ENCODE measurements at regions not wholly inside any gene's neighbourhood (a gene's known extent, or its start where the extent isn't known, plus 50 kb on each side); places are given as distances from the start of the nearest gene placed in this dataset.

DNA sequence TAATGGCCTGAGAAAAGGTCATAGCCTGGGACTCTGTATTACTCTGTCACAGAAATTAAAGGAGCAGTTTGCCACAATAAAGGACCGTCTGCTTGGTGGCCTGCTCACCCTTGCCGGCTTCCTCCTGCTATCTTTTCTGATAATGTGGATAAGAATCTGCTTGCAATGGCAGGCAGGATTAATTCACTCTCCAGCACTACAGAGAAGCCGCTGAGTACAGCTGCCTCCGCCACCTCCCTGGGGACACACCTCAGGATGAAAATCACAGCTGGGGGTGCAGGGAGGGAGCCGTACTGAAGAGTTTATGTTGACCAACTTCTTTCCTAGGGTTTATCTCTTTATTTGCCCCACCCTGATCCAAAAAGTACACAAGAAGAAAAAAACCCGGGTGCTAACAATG lies 245.9 kb upstream of the RPL38 start:
- DNase-seq: no peak

DNA sequence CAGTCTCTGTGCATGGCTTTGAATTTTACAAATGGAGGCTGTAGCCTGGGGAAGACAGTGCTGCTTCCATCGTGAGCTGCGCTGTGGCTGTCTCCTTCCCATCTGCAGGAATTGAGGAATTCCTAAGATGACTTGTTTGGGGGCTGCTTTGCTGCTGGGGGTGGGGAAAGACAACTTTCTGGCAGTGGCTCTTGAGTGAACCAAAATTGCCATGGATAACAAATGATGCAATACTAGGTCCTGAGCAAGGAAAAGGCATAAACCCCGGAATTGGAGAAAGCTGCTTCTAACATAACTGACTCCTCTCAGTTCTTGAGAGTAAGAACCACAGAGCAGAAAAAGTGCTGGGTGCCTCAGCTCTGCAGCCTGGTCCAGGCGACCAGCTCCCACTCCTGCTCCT lies 245.0 kb upstream of the RPL38 start:
- DNase-seq: no peak

DNA sequence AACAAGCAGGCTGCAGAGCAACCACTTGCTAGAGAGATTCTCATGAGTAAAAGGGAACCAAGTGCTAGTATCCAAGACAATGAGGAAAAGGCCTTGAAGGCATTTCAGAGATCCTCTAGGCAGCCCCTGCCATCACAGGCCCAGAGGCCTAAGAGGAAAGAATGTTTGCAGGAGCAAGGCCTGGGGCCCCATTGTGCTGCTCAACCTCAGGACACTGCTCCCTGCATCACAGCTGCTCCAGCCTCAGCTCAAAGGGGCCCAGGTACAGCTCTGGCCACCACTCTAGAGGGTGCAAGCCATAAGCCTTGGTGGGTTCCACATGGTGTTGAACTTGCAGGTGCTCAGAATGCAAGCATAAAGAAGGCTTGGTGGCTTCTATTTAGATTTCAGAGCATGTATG lies 243.0 kb upstream of the RPL38 start:
- DNase-seq: no peak

DNA sequence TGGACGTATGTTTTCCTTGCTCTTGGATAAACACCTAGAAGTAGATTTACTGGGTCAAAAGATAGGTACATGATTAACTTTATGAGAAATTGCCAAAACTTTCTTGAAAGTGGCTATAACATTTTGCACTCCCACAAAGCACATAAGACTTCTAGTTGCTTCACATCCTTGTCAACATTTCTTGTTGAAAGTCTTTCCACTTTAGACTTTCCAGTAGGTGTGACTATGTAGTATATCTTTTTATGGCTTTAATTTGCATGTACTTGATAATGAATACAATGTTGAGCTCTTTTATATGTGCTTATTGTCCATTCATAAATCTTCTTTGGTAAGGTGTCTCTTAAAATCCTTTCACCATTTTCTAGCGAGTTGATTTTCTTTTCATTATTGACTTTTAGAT lies 241.2 kb upstream of the RPL38 start:
- DNase-seq: no peak

DNA sequence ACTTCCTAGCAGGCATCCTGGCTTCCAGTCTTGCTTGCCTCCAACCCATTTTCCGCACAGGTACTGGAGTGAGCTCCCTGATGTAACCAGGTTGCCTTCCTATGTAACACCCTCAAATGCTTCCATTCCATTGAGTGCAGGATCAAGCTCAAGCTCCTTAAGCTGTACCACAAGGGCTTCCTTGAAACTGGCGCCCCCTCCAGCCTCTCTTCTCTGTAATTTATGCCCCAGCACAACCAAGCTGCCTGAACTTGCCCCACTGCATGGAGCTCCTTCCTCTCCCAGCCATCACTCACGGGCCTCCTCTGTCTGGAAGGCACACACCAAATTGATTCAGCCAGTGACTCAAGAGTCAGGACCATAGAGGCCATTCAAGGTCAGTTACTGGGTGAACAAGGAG lies 234.8 kb upstream of the RPL38 start:
- DNase-seq: no peak

DNA sequence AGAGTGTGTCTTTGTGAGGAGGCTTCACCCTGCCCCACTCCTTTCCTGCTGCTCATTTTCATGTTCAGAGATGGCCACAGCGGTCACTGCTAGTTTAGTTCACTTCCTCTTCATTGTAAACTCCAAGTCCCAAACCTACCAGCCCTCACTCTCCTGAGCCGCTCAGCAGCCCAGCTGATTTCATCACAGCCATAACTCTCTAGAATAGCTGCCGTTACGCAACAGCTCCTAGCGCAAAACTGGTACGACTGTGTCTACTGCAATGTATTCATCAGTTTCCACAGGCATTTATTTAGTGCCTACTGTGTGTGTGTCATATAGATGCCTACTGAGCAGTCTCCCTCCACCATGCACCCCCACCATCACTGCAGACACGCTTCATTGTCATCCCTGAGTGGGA lies 233.5 kb upstream of the RPL38 start:
- no peak for DNase-seq

DNA sequence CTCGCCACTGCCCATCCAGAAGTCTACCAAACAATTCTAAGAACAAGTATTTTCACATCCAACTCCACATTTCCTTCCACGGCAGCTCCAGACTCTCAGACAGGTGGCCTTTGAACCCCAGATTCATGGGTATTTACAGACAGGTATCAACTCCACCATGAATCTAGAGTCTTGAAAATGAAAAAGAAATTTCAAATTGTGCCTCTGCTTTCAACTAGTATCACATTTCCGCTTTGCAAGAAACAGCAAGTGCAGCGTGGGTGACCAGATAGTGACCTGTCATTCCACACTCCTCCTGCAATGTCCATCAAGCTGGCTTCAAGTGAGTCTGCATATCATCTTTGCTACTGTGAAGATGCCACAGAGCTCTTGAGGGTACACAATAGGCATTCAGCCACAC lies 232.4 kb upstream of the RPL38 start:
- no peak for DNase-seq

DNA sequence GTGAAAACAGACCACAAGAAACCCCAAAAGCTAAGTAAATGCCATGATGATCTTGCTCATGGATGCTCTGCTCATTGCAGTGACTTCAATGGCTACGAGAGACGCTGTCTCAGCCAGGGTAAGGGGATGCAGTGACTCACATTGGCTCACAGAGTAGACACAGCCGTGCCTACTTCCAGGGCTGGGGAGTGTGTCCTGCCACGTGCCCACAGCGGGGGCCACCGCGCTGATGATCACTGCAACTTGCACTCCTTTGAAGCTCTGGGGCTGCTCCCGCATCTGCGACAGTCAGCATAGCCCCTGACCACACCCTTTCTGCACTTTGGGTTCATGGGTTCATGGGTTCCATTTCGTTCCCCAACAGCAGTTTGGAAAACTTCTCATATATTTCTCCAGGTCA lies 231.4 kb upstream of the RPL38 start:
- no peak for DNase-seq

DNA sequence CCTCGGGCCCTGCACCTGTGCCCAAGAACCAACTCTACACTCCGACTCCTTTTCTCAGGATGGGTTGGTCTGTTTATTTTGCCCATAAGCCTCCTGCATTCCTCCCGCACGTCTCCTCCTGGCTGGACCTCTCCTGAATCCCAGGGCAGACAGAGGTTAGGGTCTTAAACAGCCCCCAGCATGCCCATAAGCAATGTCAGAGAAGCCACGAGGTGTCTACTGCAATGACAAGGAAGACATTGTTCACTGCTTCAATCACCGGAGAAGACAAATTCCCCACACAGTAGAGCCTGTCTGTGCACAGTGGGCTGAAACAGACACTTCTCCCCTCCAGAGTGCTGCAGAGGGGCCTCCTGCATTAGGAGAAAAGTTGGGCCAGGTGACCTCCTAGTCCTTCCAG lies 230.6 kb upstream of the RPL38 start:
- DNase-seq: no peak

DNA sequence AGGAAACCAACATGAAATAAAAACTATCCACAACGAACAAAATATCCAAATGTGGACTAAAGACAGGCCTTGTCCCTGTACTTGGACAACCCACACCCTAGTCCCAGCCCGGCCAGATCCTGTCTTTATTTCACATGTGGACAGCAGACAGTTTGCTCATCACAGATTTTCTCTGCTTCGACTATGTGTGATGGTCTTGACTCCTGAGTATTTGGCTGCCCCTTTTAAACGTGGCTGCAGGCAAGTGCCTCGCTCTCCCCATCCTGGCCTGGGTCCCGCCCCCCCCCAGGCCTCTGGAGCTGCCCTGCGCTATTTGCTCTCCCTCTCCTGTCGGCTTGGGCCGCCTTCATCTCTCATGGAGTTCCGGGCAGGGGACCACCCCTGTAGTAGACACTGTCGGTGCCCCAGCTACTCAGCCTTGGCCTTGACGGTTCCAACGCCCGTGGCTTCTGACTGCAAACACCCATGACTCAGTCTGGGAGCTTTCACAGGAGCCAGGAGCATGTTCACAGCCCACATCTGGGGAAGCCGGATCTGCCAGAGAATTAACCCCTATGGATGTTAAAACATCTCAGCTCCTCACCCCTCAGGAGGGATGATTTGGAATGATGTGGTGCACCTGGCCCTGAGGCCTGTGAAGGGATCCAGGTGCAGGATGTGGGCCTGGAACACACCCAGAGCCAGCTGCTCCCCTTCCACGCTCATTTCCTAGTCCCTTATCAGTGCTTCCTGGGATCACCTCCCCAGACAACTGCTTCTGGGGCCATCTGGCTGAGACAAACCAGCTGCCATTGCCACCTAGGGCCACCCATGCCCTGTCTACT lies 229.7 kb upstream of the RPL38 start:
- no peak for DNase-seq

DNA sequence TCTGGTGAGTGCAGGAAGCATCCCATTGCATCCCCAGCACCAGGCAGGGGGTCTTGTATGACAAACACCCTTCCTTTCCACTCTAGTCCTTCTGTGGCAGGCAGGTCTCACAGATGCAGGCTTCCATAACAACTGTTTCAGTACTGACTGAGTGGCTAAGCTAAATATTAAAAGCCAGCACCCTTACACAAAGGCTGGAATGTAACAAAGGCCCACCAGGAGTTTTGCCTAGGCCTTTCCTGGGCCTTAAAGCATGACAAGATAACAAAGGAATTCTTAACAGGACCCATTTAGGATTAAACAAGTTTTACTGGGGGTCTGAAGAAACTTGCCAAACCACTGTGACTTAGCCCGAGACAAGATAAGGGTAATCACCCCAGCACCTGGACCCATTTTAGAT lies 228.9 kb upstream of the RPL38 start:
- no peak for DNase-seq

DNA sequence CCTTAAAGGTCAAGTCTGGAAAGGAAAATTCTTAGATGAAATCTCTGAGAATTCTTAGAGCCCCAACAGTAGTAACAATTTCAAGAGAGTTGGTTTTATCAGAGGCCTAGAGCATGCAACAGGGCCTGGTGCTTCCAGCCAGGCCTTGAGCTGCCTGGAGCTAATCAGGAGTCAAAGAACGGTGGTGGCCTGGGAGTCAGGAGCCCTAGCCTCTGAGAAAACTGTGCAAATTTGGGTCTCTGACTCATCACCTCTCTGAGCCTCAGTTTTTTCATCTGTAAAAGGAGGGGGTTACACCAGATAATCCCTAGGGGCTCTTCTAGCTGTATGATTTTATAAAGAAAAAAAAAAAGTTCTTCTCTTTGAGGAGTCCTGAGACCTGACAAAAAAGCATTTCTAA lies 227.3 kb upstream of the RPL38 start:
- DNase-seq: no peak

DNA sequence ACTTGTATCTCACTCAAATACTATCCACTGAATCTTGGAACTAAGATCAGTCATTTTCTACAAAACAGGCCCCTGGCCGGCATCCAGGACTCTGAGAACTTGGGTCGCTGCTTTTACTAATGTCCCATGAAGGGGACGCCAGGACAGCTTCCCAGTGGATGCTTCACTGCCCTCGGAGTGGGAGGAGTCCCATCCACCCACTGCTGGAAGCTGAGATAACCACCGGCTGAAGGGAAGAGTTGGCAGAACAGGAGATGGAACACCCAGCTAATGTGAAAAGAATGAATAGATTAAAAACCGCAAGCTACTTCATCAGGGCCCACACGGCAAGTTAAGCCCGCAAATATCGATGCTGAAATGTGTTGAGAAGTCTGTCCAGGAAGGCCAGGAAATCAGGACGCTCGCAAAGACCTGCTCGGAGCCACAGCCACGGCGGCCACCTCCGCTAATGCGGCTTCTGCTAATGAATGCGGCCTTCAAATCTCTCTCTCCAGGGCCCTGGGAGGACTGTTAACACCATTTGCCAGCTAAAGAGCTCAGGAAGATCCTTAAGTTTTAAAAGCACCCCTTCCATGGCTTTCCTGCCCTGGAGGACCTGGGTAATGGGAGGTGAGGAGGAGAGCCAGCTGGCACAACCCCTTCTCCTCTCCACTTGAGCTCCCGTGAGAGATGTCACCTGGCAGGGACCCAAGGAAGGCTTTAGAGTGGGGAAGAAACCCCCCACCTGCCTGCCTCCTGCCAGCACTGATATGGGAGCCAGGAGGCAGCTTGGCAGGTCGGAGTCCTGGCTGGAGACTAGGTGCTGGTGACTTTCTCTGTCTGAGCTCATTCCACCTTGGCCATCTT lies 226.6 kb upstream of the RPL38 start:
- DNase-seq: peak; percentile 83

DNA sequence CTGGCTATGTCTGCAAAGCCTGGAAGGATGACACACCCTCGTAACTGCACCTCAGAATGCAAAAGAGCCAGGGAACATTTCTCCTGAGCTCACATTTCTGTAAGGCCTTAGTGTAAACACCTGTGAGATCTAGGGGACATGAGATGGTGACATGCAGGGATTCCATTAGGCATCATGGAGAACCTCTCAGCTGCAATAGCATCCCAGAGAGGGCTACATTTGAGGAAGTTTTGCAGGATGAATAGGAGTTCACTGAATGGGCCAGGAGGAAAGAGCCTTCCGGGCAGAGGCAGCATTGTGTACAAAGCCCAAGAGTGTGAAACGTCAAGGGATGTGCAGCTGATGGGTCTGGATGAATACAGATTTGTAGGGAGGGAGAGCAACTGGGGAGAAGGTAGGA lies 223.0 kb upstream of the RPL38 start:
- no peak for DNase-seq

DNA sequence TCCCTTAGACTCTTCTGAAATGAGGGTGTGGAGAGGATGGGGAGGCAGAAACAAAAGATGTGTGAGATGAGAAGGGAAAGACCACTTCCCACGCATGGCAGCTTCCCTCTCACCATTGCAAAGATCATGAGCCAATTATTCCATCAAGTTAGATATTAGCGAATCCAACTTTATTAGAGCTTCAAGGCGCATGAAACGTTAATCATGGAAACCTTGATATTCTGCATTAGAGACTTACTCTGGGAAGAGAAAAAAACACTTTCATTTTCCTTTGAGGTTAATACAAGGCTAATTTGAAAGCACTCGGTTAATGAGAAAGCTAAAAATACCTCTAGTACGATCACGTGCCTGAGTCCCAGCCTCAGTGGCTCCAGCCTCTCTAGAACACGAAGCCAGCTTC lies 220.6 kb upstream of the RPL38 start:
- DNase-seq: no peak

DNA sequence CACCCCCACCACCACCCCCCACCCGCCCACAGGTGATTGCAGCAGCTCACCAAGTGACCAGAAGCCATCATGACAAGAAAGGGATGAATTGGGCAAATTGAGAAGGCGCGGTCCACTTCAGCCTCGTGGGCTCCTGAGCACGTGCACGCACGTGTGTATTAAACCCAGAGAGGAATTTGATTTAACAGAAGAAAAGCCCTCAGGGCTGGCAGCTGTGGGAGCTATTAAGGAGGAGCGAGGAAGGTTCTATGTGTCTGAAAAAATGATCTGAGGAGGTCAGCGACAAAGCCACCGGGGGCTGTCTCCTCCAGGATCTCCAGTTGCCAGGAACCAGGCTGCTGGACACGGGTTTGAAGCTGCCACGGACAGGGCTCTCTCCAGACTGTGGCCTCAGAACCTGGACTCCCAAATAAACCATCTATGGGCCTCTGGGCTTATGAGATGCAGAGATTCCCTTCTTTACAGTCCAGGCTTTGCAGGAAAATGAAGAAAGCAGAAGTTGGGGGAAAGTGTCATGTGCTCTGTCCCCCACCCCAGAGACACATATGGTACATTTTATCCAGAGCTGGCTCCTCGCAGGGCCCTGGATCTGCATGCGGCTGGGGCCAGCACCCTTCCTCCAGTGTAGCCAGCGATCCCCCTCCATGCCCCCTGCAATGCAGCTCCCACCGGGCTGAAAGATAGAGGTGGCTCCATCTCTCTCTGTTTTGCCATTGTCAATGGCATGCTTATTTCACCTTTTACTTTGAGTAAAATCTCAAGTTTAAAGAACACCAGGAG lies 219.7 kb upstream of the RPL38 start:
- DNase-seq: no peak

DNA sequence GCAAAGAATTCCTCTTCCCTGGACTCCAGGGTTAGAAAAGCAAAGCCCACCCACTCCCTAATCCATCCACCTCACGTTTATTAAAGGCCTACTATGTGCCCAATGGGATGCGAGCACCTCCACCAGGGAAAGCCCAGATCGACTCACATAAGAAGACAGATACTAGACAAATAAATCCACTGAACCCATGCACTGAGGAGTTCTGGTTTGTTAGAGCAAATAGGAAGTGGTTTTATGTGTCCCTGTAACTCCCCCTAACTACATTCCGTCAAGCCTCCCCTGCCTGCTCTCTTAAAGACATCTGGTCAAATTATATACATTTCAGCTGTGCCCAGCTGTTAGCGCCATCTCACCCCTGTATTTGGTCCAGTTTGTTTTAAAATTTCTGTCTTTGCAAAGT lies 218.5 kb upstream of the RPL38 start:
- DNase-seq: no peak

DNA sequence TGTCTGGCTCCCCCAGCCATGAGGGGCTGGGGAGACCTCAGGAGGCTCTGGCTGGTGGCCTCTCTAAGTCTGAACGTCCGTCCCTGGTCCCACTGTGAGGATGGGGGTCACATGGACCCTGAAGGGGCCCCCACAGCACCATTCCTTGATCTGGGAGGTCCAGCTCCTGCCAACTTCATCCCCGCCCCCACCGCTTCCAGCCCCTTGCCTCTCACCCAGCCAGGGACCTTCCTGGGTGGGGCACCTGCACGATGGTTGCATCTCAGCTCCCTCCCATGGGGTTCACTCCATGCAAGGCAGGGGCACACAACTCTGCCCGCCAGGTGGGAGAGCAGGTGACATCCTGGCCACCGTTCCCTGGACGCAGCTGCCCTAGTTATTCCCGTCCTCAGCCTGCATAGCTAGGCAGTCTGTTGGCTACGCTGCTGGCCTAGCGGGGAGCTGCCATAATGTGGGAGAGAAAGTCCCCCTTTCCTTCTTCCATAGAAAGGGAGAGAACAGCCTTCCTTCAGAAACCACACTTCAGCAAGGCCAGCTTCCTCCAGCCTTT lies 217.9 kb upstream of the RPL38 start:
- DNase-seq: no peak

DNA sequence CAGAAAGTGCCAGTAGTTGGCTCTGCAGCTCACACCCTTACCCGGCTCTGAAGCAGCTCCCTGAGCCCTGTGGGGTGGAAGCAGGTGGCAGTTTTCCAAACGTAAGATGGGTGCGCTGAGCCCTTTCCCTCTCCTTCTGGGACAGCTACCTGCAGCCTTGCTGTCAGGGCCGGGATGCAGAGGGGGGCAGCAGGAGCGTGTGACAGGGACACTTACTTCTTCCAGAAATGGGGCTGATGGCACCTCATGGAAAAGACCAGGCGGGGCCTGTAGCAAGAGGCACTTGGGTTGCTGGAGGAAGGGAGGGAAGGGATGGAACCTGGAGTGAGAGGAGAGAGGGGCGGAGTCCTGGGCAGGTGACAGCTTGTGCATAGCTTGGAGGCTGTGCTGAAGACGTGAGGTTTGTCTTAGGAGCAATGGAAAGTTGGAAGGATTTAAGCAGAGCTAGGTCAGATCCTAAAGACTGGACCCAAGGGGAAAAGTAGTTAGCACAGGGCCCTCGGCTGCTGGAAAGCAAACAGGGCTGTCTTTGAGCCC lies 216.8 kb upstream of the RPL38 start:
- DNase-seq: no peak

DNA sequence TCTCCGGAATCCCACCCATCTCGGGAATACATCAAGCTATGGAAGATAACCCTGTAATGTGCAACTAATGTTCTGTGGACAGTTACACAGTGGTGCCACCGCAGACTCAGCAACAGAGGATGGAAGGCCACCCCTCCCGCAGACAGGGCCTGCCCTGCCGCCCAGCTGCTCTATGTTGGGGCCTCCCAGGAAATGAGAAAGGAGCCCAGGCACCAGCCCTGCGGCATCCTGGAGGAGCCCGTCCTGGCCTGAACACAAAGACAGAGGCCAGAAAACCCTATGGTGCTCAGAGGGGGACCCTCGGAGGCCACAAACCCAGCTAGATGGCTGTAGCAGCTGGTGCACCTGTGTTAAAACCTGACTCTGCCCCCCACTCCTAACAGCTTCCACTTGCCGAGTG lies 216.1 kb upstream of the RPL38 start:
- DNase-seq: no peak

DNA sequence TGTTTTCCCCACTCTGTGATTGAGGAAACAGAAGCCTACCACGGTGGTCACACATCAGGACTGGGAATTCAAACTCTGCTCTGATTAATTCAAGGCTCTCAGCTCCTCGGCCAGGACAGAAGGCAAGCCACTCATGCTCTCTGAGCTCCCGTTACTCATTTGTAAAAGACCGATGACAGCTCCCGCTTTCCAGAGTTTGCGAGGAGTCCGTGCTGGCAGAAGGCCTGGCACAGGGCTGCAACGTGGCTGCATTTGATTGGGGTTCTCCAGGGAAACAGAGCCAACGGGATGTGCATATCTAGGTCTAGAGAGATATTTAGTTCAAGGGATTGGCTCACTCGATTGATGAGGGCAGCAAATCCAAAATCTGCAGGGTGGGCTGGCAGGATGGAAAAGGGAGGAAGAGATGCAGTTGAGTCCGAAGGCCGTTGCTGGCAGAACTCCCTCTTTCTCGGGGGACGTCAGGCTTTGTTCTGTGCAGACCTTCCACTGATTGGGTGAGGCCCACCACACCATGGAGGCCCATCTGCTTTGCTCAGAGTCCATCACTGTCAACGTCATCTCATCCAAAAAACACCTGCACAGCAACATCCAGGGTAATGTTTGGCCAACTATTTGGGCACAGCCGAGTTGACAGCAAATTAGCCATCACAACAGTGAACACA lies 215.5 kb upstream of the RPL38 start:
- no peak for DNase-seq

DNA sequence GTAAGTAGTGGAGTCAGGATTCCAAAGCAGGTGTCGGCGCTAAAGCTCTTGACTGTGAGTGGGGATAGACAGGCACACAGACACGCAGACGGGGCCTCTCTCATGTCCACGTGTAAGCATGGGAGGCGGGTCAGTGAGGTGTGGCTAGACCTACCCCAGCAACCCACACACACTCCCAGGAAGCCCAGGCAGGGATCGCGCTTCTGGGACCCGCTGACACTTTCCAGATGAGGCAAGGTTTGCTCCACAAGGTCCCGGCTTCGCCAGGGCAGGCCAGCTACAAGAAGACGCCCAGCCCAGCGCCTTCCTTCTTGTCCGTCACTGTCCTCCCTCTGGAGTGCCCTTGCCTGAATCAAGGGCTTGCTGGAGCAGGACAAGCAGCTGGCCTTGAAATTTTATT lies 213.8 kb upstream of the RPL38 start:
- no peak for DNase-seq

DNA sequence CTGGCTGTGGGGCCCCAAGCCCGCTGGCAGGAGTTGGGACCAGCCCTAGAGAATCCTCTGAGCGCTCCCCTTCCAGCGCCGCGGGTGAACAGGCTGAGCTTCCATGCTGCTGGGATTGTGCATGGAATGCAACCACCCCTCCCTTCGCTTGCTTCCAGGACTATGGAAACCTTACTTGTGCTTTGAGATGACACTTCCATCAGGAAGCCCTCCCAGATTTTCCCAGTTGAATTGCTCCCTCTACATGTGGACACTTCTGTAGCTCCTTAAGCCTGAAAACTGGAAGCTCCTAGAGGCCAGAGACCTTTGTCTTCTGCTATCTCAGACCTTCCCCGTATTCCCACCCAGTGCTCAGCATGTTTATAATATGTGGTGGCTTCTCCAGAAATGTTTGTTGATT lies 213.2 kb upstream of the RPL38 start:
- no peak for DNase-seq
